ENCODE measurements at regions not wholly inside any gene's neighbourhood (a gene's known extent, or its start where the extent isn't known, plus 50 kb on each side); places are given as distances from the start of the nearest gene placed in this dataset.

- no peak for DNase-seq
Observed at GRCh38 chr4:125828346-125828745, 513.6 kb downstream of the FAT4 start.

DNA sequence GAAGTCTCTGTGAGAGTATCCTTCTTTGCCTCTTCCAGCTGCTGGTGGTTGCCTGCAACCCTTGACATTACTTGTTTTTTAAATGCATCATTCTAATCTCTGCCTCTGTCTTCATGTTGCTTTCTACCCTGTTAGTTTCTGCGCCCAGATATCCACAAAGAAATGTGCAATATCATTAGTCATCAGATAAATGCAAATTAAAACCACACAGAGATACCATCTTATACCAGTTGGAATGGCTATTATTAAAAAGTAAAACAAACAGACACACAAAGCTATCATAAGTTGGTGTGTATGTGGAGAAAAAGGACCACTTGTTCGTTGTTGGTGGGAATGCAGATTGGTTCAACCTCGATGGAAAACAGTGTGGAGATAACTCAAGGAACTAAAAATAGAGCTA lies 517.4 kb downstream of the FAT4 start:
- DNase-seq = no peak

- no peak for DNase-seq
Observed at GRCh38 chr4:125836597-125837195, 521.9 kb downstream of the FAT4 start.

DNA sequence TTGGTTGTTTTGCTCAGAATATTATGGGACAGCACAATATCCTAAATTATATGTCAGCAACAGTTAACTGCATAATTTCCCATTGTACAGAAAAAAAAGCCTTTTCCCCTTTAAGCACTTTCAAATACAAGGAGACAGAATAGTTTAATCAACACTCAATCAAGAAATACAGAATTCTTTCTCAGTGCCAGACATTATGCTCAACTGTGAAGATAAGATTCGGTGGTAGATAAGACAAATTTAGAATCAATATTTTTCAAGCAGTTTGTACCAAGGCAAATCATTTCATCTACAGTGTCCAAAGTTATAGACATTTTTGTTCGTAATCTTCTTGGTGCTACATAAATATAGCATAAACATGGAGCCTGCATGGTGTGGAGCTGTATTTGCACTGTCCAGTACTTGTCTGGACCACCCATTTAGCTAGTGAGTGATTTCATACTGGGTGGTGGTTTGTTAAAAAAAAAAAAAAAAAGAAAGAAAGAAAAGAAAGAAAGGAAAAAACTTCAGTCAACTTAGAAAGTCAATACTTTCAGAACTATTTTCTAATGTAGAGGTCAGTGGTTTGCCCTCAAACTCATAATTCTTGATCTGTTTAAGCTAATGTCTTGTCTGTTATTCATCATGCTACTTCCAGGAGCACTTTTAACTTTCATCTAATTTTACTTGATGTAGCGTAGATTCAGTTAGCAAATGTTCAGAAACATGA lies 522.9 kb downstream of the FAT4 start:
- DNase-seq = no peak

- DNase-seq = no peak
Observed at GRCh38 chr4:125838202-125838601, 523.4 kb downstream of the FAT4 start.

- no peak for DNase-seq
Observed at GRCh38 chr4:125838924-125839323, 524.2 kb downstream of the FAT4 start.

DNA sequence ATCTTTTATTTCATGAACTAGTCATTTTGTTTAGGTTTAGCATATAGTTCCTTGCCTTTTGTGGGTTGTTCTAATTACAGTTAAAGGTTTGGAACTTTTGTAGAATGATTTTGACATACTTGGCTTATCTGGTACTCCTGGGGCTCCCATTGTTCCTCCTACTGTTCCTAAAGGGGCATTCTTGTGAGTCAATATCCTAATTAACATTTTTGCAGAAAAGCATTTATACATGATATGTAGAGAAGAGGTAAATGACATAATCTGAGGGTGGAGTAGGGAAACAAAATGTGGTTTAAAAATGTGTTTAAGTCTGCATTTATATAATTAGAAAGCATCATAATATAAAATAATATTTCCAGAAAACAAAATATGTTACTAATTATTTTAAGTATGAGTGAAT lies 529.2 kb downstream of the FAT4 start:
- DNase-seq = no peak

DNA sequence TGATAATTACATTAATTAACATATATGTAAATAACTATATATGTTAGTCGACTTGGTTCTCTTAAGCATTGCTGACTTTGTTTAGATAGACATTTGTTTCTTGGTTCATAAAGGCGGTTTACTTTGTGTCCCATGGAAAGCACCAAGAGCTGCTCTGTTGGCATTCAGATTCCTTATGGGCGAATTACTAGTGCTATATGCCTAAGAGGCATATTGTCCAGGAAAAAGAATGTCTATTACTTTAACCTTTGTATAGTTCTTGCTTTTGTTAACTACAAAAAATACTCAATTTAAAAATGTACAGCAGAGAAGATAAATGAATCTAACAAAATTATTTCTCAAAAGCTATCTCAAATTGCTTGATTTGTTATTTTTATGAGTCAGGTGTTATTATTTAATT lies 532.8 kb downstream of the FAT4 start:
- no peak for DNase-seq

- no peak for DNase-seq
Observed at GRCh38 chr4:125849869-125850268, 535.1 kb downstream of the FAT4 start.

DNA sequence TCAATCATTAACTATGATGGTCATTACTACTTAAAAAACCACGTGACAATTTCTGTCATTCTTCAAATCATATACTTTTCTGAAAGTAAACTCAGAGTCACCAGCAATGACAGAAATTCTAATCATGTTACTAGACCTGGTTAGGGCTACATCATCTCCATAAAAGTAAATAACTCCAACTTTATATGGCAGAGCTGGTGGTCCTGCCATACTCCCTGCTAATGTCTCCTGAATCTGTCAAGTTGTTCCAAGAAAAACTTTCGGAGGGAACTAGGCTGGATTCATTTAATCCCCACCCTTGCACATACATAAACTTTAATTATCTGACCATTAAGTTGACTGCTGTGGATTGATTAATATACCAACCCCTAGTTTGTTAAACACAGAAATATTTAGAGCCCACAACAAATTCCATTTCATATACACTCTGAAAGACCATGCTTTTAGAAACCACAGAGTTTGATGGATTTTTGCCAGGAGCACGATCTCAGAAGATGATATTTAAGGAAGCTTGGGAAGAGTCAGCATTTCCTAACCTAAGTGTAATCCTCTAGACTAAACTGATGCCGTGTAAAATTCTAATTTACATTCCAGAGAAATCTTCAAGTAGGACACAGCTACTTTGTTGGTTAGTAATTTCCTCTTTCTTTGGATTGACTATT lies 577.0 kb downstream of the FAT4 start:
- DNase-seq = no peak

DNA sequence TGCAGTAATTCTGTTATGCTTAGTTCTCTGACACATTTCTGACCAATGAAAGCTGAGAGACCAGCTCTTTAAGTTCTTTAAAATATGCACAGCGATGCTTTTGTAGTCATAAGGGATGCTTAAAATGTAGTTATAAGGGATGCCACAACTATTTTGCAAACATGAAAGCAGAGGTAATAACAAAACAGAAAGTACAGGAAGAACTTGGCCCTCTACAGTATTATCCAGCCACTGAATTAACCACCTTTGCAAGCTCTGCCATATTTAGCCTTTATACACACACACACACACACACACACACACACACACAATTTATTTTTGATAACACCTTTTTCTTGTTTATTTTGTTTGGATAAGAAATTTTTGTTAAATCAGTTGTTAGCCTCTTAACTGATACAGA lies 590.0 kb downstream of the FAT4 start:
- no peak for DNase-seq

GRCh38 chr4:125911058-125911457 lies 596.3 kb downstream of the FAT4 start:
- no peak for DNase-seq

DNA sequence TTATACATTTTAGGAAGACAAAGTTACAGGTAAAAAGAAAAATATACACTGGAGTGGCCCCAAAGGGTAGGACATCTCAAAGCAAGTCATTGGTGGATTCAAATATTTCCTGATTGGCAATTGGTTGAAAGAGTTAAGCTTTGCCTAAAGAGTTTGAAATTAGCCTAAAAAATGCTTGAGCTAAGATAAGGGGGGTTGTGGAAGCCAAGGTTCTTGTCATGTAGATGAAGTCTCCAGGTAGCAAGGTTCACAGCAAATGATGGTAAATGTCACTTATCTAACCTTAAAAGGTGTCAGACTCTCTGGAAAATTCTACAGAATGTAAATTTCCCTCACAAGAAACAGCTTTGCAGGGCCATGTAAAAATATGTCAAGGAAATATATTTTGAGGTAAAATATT lies 596.7 kb downstream of the FAT4 start:
- no peak for DNase-seq

DNA sequence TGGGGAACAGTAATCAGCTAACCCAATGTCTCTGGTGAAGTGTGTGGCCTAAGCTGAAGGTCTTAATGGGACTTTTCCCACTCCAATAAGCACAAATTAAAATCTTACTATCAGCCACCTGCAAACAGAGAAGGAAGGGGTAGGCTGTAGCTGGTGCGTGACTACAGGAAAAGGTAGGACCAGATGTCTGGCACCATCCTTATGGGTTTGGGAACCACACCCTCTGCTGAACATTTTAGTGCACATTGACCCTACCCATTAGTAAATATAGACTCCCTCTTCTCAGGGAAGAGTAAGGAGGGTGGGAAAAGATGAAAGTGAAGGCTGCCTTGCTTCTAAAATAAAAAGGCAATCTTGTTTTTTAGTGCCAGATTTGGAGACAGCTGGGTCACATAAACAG lies 602.8 kb downstream of the FAT4 start:
- DNase-seq = no peak

DNA sequence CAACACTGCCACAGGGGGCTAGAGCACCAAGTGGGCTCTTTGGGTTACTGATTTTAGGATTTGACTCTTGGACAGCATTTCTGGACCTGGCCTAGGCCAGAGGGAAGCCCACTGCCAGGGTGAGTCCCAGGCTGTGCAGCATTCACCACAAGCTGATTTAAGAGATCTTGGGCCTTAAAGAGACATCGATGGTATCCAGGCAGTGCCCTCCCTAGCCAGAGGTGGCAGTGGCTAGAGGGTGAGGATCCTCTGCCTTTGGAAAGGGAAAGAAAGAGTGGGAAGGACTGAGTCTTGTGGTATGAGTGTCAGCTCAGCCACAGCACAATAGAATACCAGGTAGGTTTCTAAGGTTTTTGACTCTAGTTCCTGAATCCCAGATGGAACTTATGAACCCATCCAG lies 613.9 kb downstream of the FAT4 start:
- DNase-seq = no peak

DNA sequence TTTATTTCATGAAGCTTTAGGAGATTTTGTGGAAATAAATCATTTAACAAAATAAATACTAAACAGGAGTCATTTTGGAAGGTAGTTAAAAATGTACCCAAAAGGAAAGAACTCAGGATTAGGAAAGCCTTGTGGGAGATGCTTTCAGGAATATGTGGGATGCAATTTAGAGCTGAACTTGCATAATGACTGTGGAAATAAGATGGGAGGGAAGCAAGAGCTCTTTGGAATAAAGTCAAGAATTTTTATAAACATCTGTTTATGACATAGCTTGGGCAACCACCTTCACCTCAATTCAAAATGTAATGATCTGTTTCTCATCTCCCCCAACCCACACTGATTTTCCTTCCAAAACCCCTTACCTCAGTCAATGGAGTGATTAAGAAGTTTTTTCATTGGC lies 623.8 kb downstream of the FAT4 start:
- DNase-seq = no peak

DNA sequence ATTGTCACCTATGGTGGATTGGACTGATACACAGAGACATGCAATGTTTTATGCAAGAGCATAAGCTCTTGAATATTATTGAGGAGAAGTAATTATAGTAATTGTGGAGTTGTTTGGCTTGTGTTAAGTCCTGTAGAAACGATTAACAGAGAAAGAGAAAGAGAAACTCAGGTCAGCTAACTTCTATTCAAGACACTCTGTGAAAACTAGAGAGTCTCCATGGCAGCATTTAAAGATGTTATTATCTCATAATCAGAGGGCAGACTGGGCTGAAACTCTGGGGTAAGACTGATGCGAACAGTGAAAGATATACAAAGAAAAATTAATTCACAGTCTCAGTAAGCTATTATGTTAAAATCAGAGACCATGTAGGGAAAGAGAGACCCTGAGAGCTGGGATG lies 625.7 kb downstream of the FAT4 start:
- DNase-seq = no peak

DNA sequence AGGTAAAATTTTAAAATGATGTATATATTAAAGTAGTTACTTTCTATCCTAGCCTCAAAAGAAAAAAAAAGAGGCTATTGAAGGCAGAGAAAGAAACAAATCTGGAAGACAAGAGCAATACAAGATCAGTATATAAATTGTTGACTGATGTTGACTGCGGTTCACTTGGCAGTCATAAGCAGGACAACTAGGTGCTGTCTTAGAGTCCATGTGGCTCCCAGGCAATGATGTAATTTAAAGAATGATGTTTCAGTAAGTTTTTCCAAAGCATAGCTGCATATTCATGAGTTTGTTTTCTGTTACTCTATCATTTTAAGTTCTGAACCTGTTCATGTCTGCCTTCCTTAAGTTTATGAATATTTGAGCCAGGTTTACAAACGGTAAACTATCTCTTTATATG lies 630.2 kb downstream of the FAT4 start:
- DNase-seq = no peak

DNA sequence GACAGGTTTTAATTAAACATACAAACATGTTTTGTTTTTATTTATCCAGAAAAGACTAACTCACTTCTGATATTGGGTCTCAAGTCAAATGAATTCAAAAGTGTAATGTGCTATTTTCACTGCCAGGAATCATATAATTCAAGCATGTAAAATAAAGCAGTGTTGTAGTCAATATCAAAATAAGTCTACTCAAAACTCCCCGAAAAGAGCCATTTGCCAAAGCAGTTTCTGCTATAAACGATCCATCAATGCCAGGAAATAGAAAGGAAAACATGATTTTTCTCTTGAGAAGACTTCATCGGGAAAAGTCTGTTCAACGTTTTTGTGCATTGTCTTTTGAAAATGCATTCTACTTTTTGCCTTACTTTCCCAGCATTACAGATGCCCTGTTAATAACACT lies 633.3 kb downstream of the FAT4 start:
- no peak for DNase-seq

- no peak for DNase-seq
Observed at GRCh38 chr4:125951261-125951887, 636.6 kb downstream of the FAT4 start.

- no peak for DNase-seq
Observed at GRCh38 chr4:125952631-125953030, 637.9 kb downstream of the FAT4 start.

DNA sequence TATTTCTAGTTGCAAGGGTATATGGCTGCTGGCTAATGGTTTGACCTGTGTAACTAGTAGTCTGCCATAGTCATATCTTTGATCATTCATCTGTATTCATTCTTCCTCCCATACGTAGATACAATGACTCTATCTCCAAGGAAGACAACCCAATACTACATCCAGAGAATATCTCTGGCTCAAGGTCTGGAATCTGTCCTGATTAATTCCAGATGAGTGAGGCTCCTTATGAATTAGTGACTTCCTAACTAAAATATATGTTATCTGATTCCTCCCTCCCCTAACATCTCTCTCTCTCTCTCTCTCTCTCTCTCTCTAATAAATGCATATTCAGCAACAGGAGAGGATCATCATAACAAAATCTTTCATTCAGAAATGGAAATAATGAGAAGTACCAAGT lies 641.5 kb downstream of the FAT4 start:
- no peak for DNase-seq

DNA sequence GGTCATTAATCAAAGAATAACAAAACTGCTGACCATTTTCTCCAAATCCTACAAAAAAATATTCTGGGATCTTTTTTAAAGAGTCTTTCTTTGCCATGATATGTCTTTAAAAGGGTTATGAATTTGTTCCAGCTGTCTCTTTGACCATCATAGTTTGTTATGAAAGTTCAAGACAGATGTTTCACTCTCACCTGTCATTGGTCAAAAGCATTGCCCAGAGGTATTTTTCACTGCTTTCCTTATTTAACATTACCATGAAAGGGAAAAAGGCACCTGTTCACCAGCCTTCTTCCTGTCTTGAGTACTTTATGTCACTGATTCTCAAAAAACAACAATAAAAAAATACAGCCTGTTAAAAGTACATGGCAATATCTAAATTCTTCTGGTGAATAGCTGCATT lies 643.8 kb downstream of the FAT4 start:
- no peak for DNase-seq

- no peak for DNase-seq
Observed at GRCh38 chr4:125961626-125962025, 646.9 kb downstream of the FAT4 start.
